CD4-positive, alpha-beta T cell treated with Interleukin-17A for 4 hours (primary cell): ENCODE measurements at regions not wholly inside any gene's neighbourhood (a gene's known extent, or its start where the extent isn't known, plus 50 kb on each side); places are given as distances from the start of the nearest gene placed in this dataset.
"Not testable (repeated sequence)": the region's sequence is repeated elsewhere in the genome, so short reads cannot be mapped to it uniquely, and the experiment has no call there.

Experiments
- DNase-seq: peaks from one replicate; pipeline ENCODE4 v3.0.0-alpha.2; 2020; ENCODE audit warnings: mixed read lengths

GRCh38 chr10:31188792-31189406 is 130.1 kb upstream of the ZEB1 start:
- no peak for DNase-seq

GRCh38 chr10:31190488-31190887 is 128.5 kb upstream of the ZEB1 start:
- no peak for DNase-seq

- no peak for DNase-seq
Measured at GRCh38 chr10:31192475-31192874, 126.5 kb upstream of the ZEB1 start.

GRCh38 chr10:31194986-31195385 is 124.0 kb upstream of the ZEB1 start:
- no peak for DNase-seq

- no peak for DNase-seq
Measured at GRCh38 chr10:31197886-31198285, 121.1 kb upstream of the ZEB1 start.

GRCh38 chr10:31204090-31204489 is 114.9 kb upstream of the ZEB1 start:
- DNase-seq: no peak

GRCh38 chr10:31207636-31208035 is 111.4 kb upstream of the ZEB1 start:
- DNase-seq: no peak

GRCh38 chr10:31209478-31209877 is 109.5 kb upstream of the ZEB1 start:
- DNase-seq: no peak

- no peak for DNase-seq
Measured at GRCh38 chr10:31210190-31210589, 108.8 kb upstream of the ZEB1 start.

- DNase-seq: no peak
Measured at GRCh38 chr10:31213959-31214358, 105.1 kb upstream of the ZEB1 start.

- no peak for DNase-seq
Measured at GRCh38 chr10:31215052-31215451, 104.0 kb upstream of the ZEB1 start.

GRCh38 chr10:31219306-31219705 is 99.7 kb upstream of the ZEB1 start:
- DNase-seq: no peak

- DNase-seq: not testable (repeated sequence)
Measured at GRCh38 chr10:31228780-31229179, 90.2 kb upstream of the ZEB1 start.

GRCh38 chr10:31239961-31240360 is 79.1 kb upstream of the ZEB1 start:
- DNase-seq: no peak

- DNase-seq: peak; percentile 8
Measured at GRCh38 chr10:31242902-31243301, 76.1 kb upstream of the ZEB1 start.

- not testable (repeated sequence) for DNase-seq
Measured at GRCh38 chr10:31251118-31251517, 67.9 kb upstream of the ZEB1 start.

GRCh38 chr10:31253237-31253636 is 65.8 kb upstream of the ZEB1 start:
- DNase-seq: no peak

GRCh38 chr10:31261511-31262311 is 57.3 kb upstream of the ZEB1 start:
- DNase-seq: no peak

- DNase-seq: no peak
Measured at GRCh38 chr10:31262672-31263071, 56.3 kb upstream of the ZEB1 start.

GRCh38 chr10:31263903-31264302 is 55.1 kb upstream of the ZEB1 start:
- no peak for DNase-seq

- DNase-seq: no peak
Measured at GRCh38 chr10:31268444-31269303, 50.3 kb upstream of the ZEB1 start.
